ENCODE measurements at regions not wholly inside any gene's neighbourhood (a gene's known extent, or its start where the extent isn't known, plus 50 kb on each side); places are given as distances from the start of the nearest gene placed in this dataset.

DNA sequence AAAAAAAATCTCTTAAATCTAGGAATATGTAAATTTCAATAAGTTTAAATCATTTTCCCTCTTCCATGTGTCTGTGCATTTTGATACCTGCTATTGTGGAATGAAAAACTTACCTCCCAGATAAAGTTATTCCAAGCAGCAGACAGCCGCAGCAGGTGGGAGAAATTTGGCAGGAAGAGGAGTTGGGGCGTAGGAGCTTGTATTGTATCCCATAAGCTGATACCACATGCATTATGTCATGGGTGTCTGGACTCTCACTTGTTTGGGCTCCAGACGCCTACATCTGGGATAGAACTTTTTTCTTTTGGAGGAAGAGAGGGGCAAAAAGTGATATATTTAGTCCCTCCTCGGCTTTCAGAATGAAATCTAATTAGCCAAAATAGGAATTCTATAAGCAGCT, 59.3 kb upstream of the TCF4 start:
- Histone ChIP-seq H3K4me3 (no peak overlapping the region), H3K9me3 (no peaks in the 10 kb centered on the region), H3K27ac (no peak overlapping the region), H3K4me1 (no peaks in the 10 kb centered on the region), H3K4me2 (no peak overlapping the region)
- no peak for ATAC-seq
- no peak for FAIRE-seq
- TF ChIP-seq EHF (CRISPR knock-in tag; IDR thresholded peaks at IDR 0.05) (no peak), CBX8 (IDR thresholded peaks at IDR 0.05) (no peak), EP300 (IDR thresholded peaks at IDR 0.05) (no peak), CBX2 (IDR thresholded peaks at IDR 0.05; ENCODE audit: borderline replicate concordance, low read depth) (no peak), MYC (IDR thresholded peaks at IDR 0.05; ENCODE audit: borderline replicate concordance, low read length) (no peak), HMGXB4 (CRISPR knock-in tag; IDR thresholded peaks at IDR 0.05; ENCODE audit: borderline replicate concordance) (no peak), REST (IDR thresholded peaks at IDR 0.05) (no peak), NFE2L2 (conservative IDR thresholded peaks at IDR 0.05; ENCODE audit: low read length) (no peak), HDAC2 (IDR thresholded peaks at IDR 0.05) (no peak), ESRRA (IDR thresholded peaks at IDR 0.05; ENCODE audit: borderline replicate concordance, low read length) (no peak), KDM5A (IDR thresholded peaks at IDR 0.05) (no peak), TFCP2L1 (CRISPR knock-in tag; IDR thresholded peaks at IDR 0.05) (no peak), PHF8 (IDR thresholded peaks at IDR 0.05; ENCODE audit: borderline replicate concordance, low read depth) (no peak), CTCF (IDR thresholded peaks at IDR 0.05) (no peak), ZC3H11A (IDR thresholded peaks at IDR 0.05) (no peak)
- TF ChIP-seq, protein P1, sequence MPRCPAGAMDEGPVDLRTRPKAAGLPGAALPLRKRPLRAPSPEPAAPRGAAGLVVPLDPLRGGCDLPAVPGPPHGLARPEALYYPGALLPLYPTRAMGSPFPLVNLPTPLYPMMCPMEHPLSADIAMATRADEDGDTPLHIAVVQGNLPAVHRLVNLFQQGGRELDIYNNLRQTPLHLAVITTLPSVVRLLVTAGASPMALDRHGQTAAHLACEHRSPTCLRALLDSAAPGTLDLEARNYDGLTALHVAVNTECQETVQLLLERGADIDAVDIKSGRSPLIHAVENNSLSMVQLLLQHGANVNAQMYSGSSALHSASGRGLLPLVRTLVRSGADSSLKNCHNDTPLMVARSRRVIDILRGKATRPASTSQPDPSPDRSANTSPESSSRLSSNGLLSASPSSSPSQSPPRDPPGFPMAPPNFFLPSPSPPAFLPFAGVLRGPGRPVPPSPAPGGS (IDR thresholded peaks at IDR 0.05) = no peak
- TF ChIP-seq, protein P2, sequence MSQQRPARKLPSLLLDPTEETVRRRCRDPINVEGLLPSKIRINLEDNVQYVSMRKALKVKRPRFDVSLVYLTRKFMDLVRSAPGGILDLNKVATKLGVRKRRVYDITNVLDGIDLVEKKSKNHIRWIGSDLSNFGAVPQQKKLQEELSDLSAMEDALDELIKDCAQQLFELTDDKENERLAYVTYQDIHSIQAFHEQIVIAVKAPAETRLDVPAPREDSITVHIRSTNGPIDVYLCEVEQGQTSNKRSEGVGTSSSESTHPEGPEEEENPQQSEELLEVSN (IDR thresholded peaks at IDR 0.05; ENCODE audit: borderline replicate concordance, low read depth) = no peak
- DNase-seq (ENCODE audit: low read depth in 1 of 2, low spot score in 1 of 2) = no peak
- CTCF ChIA-PET = no interaction called here
- WGBS (ENCODE audit: missing lambda C conversion rate) = 32% methylated on average over 4 of the region's 4 CpGs
- POLR2A ChIA-PET = no interaction called here

DNA sequence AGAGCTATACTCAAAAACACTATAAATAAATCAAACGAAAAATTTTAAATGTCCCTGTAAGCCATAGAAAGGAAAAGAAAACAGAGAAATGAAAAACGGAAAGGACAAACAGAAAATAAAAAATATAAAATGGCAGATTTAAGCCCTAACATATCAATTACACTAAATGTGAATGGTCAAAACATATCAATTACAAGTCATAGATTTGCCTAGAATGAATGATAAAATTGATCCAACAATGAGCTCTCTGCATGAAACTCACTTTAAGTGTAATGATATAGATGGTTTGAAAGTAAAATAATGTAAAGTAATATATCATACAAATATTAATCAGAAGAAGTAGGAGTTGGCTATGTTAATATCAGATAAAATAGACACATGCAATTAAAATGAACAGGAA, 54.2 kb upstream of the TCF4 start:
- Histone ChIP-seq H3K4me1 (no peaks in the 10 kb centered on the region), H3K9me3 (no peaks in the 10 kb centered on the region), H3K4me3 (no peak overlapping the region), H3K27ac (no peak overlapping the region), H3K4me2 (no peak overlapping the region)
- DNase-seq (ENCODE audit: low read depth in 1 of 2, low spot score in 1 of 2) = no peak
- ATAC-seq = no peak
- POLR2A ChIA-PET = no interaction called here
- WGBS (ENCODE audit: missing lambda C conversion rate) = 3% methylated on average over 2 of the region's 2 CpGs
- no peak for FAIRE-seq
- CTCF ChIA-PET = no interaction called here
- TF ChIP-seq NPAS2 (CRISPR knock-in tag; IDR thresholded peaks at IDR 0.05; ENCODE audit: borderline replicate concordance) (no peak), RCOR1 (IDR thresholded peaks at IDR 0.05; ENCODE audit: low read depth, low read length) (no peak), NFE2L2 (conservative IDR thresholded peaks at IDR 0.05; ENCODE audit: low read length) (no peak), HOXA7 (CRISPR knock-in tag; IDR thresholded peaks at IDR 0.05) (no peak), HOXB5 (CRISPR knock-in tag; IDR thresholded peaks at IDR 0.05) (no peak), TFCP2L1 (CRISPR knock-in tag; IDR thresholded peaks at IDR 0.05) (no peak), HOXB13 (CRISPR knock-in tag; IDR thresholded peaks at IDR 0.05; ENCODE audit: low read depth) (no peak), CHD2 (IDR thresholded peaks at IDR 0.05; ENCODE audit: low read length, partially characterized antibody) (no peak), HMGXB4 (CRISPR knock-in tag; IDR thresholded peaks at IDR 0.05; ENCODE audit: borderline replicate concordance) (no peak), ZNF302 (CRISPR knock-in tag; IDR thresholded peaks at IDR 0.05) (no peak), EHMT2 (IDR thresholded peaks at IDR 0.05; ENCODE audit: low read depth) (no peak), MAZ (IDR thresholded peaks at IDR 0.05; ENCODE audit: borderline replicate concordance, low read depth, low read length) (no peak)
- TF ChIP-seq, protein P3, sequence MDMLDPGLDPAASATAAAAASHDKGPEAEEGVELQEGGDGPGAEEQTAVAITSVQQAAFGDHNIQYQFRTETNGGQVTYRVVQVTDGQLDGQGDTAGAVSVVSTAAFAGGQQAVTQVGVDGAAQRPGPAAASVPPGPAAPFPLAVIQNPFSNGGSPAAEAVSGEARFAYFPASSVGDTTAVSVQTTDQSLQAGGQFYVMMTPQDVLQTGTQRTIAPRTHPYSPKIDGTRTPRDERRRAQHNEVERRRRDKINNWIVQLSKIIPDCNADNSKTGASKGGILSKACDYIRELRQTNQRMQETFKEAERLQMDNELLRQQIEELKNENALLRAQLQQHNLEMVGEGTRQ (IDR thresholded peaks at IDR 0.05) = no peak
